ENCODE measurements at regions not wholly inside any gene's neighbourhood (a gene's known extent, or its start where the extent isn't known, plus 50 kb on each side); places are given as distances from the start of the nearest gene placed in this dataset.
"Not testable (repeated sequence)": the region's sequence is repeated elsewhere in the genome, so short reads cannot be mapped to it uniquely, and the experiment has no call there.

DNA sequence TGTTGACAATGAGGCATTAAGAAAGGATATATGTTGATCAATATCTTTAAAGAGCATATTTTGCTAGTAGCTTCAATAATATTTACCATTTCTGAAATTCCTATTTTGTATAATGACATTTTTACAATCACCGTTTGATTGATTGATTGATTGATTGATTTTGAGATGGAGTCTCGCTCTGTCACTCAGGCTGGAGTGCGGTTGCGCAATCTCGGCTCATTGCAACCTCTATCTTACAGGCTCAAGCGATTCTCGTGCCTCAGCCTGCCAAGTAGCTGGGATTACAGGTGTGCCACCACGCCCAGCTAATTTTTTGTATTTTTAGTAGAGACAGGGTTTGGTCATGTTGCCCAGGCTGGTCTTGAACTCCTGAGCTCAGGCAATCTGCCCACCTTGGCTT is 150.9 kb upstream of the TEX13D start:
- DNase-seq = not testable (repeated sequence)

DNA sequence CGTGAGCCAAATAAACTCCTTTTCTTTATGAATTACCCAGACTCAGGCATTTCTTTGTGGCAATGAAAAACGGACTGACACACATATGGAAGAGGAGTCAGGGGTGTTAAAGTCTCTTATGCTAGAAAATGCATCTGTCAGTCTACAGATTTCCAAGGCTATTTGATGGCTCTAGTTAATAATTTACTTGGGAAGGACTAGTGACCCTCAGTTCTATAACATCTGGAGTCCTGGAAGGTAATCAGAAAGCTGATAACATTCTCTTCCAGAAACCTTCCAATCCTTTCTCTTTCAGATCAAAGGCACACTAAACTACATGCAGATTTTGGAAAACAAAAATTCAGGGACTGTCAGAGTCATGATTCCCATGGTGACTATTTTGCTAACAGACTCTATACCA is 142.0 kb upstream of the TEX13D start:
- DNase-seq = no peak

DNA sequence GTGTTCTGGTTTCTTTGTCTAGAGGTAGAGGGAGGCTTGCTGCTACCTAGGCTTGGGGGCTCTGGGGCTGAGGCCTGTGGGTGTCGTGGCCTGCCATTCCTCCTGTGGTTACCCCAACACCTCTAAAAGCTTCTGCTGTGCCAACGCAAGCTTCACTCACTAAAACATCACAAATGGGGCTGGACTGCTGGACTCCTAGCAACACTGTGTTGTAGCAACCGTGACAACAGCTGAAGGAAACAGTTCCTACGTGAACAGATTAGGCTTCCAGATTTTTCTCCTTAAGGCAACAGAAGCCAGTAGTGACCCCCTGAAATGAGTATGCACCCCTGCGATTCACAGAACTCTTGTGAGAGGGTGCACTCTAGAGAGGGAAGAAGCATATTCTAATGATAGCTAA is 138.3 kb upstream of the TEX13D start:
- DNase-seq = no peak

DNA sequence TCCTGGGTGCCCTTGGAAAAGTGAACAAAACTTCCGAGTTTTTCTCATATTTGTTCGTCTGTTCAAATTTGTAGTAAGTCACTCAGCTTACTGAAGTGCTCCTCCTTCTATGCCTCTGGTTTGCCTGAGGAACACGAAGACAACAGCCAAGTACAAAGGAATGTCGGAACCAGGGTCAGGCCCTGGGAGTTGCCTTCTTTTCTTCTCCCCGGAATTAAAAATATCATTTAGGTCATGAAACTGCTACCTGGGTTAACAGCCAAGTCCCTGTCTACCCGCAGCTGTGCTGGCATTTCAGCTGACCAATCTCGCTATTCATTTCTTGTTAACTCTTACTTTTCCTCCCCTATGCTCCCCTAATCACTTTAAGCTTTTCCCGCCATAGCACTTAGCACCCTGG is 137.6 kb upstream of the TEX13D start:
- DNase-seq = no peak

DNA sequence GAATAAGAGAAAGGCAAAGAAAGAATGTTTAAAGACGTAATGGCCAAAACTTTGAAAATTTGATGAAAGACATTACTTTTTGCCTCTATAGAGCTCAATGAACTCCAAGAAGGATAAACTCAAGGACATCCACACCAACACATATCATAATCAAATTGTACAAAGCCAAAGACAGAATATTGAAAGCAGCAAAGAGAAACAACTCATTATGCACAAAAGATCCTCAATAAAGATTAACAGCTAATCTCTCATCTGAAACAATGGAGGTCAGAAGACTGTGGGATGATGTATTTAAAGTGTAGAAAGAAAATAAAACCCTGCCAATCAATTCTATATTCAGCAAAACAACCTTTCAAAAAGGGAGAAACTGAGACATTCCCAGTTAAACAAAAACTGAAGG is 129.1 kb upstream of the TEX13D start:
- no peak for DNase-seq

DNA sequence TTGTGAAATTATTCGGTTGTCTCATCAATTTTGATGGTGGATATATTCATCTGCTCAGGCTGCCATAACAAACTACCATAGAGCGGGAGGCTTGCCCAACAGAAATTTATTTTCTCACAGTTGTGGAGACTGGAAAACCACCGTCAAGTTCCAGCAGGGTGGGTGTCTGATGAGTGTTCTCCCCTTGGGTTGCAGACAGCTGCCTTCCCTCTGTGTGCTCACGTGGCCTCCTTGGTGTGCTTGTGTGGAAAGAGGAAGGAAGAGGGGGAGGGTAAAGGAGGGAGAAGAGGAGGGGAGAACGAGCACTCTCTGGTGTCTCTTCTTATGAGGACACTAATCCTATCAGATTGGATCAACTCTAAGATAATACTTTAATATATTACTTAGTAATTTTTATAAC is 123.8 kb upstream of the TEX13D start:
- DNase-seq = no peak

DNA sequence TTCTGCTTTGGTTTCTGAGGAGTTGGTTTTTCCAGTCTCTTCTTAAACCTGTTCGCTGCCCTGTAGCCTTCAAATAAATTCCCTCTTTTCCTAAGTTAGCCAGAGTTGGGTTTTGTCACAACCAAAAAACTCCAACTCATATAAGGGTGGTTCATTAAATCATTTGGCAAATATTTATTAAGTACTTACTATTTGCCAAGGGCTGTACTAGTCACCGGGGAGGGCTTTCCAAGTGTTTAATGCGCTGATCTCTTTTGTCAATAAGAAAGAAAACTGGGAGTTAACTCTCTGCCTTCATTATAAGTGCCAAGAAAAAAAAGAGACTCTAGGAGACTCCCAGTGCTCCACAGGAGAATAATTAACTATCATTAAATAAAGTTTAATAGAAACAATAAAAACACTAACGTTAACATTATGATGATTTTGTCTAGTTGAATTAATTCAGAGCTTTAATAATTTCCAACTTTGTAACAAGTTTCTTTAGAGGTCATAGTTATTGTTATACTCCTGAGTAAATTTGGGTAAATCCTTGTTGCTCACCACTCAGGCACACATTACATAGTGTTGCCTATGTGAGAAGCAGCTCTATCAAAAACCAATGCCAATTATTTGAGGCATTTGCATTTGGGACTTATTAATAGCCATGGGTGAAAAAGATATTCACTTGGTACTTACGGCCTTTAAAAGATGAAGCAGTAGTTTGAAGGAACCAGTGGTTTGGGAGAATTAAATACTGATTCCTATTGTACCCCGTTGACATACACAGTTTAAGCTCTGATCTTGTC is 122.5 kb upstream of the TEX13D start:
- no peak for DNase-seq

DNA sequence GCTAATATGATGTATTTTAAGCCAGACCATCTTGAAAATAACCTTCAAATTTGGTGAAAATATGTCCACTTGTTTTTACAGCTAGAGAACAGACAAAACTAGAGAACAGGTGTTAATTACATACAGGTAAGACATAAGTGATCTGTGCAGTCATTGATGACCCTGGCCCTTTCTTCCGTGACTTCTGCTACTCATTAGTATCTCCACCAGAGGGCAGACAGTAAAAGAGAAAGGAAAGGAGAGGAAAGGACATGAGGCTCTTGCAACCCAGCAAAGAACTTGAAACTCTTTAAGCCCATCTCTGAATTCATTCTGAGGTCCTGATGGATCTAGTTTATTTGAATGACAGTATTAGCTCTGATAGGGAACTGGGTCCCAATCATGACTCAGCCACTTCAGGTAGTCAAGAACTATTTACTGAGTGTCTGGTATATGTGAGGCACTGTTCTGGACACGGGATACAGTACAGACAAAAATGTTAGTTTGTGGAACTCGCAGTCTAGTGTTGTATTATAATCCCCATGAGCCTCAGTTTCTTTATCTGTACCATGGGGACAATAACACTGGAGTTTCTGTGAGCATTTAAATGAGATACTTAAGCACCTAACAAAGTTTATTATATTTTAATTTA is 121.0 kb upstream of the TEX13D start:
- no peak for DNase-seq

DNA sequence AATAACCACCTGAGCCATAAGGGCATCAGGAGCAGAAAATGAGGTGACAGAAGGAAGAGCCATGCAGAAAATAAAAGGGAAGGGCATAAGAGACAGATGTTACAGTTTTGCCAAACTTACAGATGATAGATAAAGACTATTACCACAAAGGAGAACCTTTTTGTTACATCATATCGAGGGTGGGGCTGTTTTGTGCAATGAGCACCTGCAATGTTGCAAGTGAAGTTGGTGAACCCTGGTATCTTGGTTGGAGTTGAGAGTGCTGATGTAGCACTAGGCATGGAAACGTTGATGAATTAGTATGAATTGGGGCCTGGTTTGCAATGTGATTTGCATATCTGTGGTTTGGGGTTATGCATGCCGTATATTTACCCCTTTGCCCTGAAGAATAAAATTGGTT is 119.8 kb upstream of the TEX13D start:
- DNase-seq = no peak

DNA sequence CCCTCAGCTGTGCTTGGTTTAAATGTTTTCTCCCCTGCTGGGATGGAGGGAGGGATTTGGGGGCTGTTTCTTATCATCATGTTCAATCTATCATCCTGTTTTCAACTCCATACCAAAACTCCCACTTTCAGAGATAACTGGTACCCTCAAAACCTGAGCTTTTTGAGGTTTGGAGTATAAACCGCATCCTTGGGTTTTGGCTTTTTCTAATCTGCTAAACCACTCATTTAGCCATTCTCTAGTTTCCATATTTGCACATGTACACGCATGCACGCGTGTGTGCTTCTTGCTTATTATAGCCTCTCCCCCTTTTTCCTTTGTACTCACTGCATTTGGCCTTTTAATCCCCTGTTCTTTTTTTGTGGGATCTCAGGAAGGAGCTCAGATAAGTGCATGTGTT is 116.7 kb upstream of the TEX13D start:
- DNase-seq = no peak

DNA sequence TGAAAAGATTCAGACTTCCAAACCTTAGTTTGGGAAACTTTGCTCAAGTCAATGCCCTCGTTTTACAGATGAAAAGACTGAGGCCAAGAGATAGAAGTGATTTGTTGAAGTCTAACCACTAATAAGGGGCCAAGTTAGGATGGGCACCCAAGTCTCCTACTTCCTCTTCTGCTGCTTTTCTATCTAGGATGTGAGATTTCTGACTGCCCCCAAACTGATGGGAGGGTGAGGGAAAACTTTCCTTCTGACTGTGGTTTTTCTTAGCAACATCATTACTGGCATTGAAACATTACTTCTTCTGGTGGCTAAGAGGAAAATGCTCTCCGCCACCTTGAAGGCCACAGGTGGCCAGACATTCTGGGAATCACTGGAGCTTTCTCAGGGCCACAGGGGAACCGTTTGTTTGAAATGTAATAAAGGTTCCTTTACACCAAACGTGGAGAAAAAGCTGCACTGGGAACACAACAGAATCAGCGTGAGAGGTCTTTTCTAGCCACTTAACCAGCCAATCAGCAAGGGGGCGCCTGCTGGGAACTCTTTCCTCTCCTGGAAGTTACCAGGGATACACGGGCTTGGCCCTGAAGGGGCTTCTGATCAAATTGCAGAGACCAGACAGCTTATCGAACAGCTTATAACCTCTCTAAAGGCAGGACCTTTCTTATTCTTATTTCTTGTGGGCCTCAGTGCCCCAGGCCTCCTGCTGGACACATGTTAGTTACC is 115.9 kb upstream of the TEX13D start:
- DNase-seq = no peak

DNA sequence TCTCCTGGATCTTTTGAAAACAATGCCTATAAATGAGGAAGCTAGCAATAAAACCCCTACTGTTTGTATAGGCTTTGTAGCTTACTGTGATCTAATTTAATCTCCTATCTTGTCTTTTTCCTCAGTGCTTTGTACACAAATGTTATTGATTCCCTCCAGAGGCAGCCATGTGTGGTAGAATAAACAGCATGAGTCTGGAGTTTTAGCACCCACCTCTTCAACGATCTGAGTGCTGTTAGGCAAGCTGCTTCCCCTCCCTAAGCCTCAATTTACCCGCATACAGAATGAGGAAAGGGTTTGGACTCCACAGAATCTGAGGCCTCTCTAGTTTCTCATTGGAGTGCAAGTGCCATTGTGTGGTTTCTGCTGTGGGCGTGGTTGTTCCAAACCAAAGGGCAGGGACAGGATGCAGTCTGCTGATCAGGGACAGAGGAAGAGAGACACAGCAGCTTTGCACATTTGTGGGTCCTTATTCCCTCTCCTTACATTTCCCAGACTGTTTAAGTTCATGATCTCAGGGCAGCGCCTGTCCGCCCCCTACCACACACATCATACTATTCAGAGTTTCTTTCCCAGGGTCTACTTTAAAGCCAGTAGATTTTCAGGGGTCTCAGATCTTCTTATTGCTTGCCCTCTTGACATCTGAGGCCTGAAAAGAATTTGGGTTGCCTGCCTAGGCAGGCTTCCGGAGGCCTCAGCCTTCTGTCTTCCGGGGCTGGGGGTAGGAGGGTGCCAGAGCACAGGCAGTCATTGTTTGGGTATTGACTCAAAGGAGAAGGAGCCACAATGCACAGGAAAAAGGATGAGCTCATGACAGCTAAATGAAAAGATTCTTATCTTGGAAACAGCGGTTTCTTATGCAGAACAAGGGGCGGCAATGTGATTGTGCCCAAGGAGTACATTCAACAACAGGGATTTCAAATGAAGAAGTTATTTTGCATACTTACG is 114.9 kb upstream of the TEX13D start:
- peak in 1 of 2 donors; percentile 32 for DNase-seq

DNA sequence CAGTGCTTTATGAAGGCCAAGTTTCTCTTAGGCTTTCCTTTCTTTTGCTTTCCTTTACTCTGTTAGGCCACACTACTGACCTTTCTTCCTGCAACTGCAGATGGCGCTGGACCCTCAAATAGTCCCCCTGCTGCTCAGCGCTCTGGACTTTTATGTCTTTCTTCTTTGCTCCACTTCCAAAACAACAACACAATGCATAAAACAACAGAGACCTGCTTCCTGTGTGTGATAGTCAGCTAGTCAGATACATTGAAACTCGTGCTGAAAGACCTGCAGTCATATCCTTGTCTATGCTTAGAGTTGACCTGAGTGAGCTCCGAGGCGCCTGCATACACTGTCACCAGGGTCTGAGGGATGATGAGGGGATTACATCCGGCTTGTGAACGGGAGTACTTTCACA is 108.9 kb upstream of the TEX13D start:
- DNase-seq = no peak

DNA sequence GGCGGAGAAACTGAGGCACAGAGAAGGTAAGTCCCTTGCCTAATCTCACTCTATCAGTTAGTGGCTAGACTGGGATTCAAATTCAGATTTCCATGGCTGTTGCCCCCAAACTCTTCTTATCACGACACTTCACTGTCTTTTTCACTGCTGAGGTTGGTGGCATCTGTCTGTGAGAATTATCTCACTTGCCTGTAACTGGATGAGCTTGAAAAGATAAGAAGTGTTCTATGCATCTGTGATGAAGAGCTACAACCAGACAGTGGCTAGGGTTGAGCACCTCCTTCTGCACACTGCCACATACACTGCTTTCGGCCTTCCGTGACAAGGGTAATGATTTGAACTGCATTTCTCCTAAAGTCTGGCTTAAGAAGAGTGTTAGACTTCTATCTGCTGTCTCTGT is 107.9 kb upstream of the TEX13D start:
- no peak for DNase-seq

DNA sequence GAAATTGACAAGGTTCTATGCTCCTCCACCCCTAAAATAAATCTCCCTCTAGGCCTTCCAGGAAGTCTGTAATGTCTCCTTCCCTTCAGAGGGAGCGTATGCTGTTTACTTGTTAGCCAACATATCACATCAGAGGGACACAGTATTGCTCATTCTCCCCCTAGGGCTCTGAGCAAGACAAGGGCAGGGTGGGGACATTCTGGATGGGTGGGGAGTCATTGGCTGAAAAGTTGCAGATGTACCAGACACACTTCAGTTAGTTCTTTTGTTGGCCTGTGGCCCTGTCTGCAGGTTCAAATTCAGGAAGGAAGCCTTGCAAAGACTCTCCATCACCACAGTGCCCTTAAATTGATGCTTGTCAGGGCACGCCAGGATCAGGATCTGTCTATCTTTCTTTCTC is 106.3 kb upstream of the TEX13D start:
- DNase-seq = no peak

DNA sequence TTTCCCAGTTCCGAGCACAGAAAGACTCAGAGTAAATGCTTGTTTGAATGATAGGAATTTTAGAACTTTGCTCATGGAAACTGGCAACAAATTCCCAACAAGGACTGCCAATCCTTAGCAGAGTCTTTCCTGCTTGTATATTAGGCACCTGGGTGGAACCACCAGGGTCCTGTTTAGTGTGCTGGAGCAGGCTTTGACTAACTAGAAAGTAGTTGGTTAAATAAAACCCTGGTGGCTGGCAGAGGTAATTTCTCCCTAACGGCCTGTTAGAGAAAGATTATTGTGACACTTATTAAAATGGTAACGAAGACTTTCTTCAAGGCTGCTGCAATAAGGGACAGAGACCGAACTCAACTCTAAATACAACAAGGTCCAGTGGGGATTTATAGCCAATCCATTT is 103.6 kb upstream of the TEX13D start:
- no peak for DNase-seq

DNA sequence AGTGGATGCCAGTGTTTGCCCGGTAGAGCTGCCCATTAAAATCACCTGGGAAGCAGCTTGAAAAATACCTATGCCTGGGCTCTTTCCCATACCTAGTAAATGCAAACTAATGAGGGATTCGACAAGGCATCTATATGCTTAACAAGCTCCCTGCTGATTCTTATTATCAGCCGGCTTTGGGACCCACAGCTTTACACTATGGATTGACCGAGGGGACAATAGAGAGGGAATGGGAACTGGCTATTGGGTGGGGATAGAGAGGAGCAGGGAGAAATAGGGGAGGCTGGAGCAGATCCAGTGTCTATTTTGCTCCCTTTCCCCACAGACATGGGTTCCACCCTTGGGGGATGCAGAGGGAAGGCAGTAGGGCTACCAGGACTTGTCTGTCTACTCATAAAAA is 103.1 kb upstream of the TEX13D start:
- no peak for DNase-seq

DNA sequence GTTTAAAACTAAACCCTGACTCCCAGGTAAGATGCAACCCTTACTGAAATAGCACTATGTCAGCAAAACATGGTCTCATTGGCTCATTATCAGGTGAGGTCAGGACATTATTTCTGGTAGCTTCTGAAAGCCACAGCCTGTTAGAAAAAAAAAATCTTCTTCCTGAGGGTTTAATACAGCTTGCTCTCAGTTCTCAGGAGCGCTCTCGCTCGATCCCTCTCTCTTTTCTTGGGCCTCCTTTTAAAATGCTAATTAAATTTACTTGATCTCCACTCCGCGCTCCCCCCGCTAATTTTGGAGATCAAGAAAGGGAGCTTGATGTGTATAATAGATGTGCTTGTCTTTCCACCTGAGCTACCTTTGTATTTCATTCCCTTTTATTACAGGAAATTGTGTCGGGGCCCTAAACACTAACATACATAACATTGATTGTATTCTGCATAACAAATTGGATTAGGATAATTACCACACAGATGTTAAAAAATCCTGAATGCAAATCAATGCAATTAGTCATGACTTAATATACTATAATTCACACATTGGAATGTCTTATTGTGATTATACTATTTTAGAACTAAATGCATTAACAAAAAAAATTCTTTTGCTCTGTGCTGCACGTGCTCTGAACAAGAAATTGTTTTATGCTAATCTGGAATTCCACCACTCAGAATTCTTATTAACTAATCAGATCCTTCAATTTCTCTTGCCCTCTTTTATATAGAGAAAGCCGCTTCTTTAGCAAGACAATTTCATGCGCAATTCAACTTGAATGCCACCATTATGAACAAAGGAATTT is 101.6 kb upstream of the TEX13D start:
- no peak for DNase-seq

DNA sequence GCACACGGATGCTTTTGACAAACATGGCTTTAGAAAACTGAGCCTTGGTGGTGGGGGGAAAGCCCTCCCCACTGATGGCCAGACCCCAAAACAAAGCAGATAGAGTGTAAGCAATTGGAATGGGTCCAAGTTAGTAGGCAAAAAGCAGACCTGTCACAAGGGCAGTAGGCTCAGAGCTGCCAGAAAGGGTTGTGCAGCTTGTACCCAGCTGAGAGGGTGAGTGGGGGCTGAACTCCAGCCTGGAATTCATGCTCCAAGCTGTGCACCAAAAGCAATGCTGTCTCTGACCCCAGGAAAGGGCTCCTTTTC is 101.1 kb upstream of the TEX13D start:
- DNase-seq = no peak

DNA sequence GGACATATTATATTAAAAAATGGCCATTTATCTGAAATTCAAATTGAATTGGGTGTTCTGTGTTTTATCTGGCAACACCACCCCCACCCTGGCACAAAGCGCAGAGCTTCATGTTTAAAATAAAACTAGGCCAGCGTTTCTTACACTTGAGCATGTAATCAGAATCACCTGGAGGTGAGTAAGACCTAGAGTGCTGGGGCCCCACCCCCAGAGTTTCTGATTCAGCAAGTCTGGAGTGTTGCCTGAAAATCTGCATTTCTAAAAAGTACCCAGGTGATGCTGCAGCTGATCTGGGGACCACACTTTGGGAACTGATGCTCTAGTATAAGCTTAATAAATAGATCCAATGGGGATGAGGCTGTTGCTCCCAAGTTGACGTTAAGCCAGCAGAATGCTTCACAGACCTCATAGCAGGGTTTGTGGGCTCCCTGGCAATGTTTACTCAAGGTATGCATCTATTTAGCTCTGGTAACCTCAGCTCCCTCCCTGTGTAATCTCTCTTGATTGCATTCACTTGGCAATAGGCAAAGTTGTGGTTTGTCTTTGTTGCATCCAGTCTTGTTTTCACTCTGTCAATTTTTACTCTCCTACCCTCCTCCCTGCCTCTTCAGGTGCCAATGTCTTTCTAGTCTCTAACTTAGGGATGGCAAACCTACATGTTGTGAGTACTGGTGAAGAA is 99.8 kb upstream of the TEX13D start:
- no peak for DNase-seq

DNA sequence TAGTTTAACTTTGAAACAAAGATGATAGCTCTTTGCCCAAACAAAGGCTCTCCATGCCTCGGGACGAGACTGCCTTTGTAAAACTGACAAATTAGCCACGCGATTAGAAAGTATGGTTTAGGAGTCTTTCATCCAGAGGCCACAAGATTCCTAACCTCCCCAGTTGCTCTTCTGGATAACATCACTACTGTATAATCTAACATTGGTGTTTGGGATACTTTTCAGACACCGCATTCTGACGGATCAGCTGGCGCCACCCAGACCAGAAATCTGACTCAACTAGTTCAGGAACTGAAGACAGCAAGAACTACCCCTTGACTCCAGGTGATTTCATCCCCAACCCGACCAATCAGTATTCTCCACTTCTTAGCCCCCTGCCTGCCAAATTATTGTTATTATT is 98.1 kb upstream of the TEX13D start:
- no peak for DNase-seq

DNA sequence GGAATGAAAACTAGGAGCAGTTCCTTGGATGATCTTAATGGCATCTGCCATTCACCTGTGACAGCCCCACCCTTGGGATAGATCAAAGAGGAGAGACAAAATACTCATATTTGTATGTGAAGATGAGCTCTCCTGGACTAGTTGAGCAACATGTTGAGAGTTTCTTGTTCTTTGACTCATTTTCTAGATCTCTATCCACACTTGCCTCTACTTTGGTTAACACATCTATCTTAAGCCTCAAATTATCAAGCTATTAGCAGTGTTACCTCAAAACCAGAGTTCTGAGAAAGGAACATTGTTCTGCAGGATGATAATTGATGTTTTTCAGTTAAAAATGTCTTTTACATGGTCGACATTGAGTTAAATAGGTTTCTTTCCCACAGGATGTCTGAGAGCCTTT is 94.2 kb upstream of the TEX13D start:
- DNase-seq = no peak

Data from stimulated activated CD4-positive, alpha-beta T cell treated with anti-CD3 and anti-CD28 coated beads, Interleukin-2, amount 100 ng/mL, for 48 hours (primary cell).